GM19452 (cell line): ENCODE measurements at regions not wholly inside any gene's neighbourhood (a gene's known extent, or its start where the extent isn't known, plus 50 kb on each side); places are given as distances from the start of the nearest gene placed in this dataset.
"Not testable (repeated sequence)": the region's sequence is repeated elsewhere in the genome, so short reads cannot be mapped to it uniquely, and the experiment has no call there.

ENCODE experiments used
- ATAC-seq: cut with Tn5 transposase; IDR thresholded peaks from one replicate; pipeline ENCODE4 v1.9.1; 2021; ENCODE audit not compliant: unreplicated experiment

- no peak for ATAC-seq
Measured at GRCh38 chr1:72462186-72462905, 180.0 kb upstream of the NEGR1 start.

GRCh38 chr1:72442262-72442661, 159.9 kb upstream of the NEGR1 start:
- no peak for ATAC-seq

- no peak for ATAC-seq
Measured at GRCh38 chr1:72439036-72439435, 156.7 kb upstream of the NEGR1 start.

- ATAC-seq, result no peak
Measured at GRCh38 chr1:72438270-72438669, 155.9 kb upstream of the NEGR1 start.

- ATAC-seq, result no peak
Measured at GRCh38 chr1:72435025-72435424, 152.7 kb upstream of the NEGR1 start.

- ATAC-seq, result no peak
Measured at GRCh38 chr1:72434070-72434469, 151.7 kb upstream of the NEGR1 start.

- ATAC-seq, result no peak
Measured at GRCh38 chr1:72433591-72433990, 151.3 kb upstream of the NEGR1 start.

- no peak for ATAC-seq
Measured at GRCh38 chr1:72432645-72433267, 150.4 kb upstream of the NEGR1 start.

- no peak for ATAC-seq
Measured at GRCh38 chr1:72431810-72432209, 149.5 kb upstream of the NEGR1 start.

GRCh38 chr1:72428276-72428675, 145.9 kb upstream of the NEGR1 start:
- not testable (repeated sequence) for ATAC-seq

- no peak for ATAC-seq
Measured at GRCh38 chr1:72419229-72419628, 136.9 kb upstream of the NEGR1 start.

GRCh38 chr1:72412286-72412685, 129.9 kb upstream of the NEGR1 start:
- ATAC-seq, result no peak

- no peak for ATAC-seq
Measured at GRCh38 chr1:72399807-72400206, 117.5 kb upstream of the NEGR1 start.

GRCh38 chr1:72397786-72398185, 115.4 kb upstream of the NEGR1 start:
- no peak for ATAC-seq

- no peak for ATAC-seq
Measured at GRCh38 chr1:72394457-72394856, 112.1 kb upstream of the NEGR1 start.

- no peak for ATAC-seq
Measured at GRCh38 chr1:72379072-72379471, 96.7 kb upstream of the NEGR1 start.

- ATAC-seq, result no peak
Measured at GRCh38 chr1:72375226-72375625, 92.9 kb upstream of the NEGR1 start.

- no peak for ATAC-seq
Measured at GRCh38 chr1:72371259-72372035, 89.1 kb upstream of the NEGR1 start.

GRCh38 chr1:72370836-72371235, 88.5 kb upstream of the NEGR1 start:
- not testable (repeated sequence) for ATAC-seq

GRCh38 chr1:72369069-72369757, 86.9 kb upstream of the NEGR1 start:
- ATAC-seq, result no peak

- ATAC-seq, result no peak
Measured at GRCh38 chr1:72366466-72366865, 84.1 kb upstream of the NEGR1 start.
